Activated CD8-positive, alpha-beta memory T cell treated with anti-CD3 and anti-CD28 coated beads, Interleukin-2, amount 10 ng/mL, durations not matched to agents 7 days and 5 days (primary cell): ENCODE measurements at regions not wholly inside any gene's neighbourhood (a gene's known extent, or its start where the extent isn't known, plus 50 kb on each side); places are given as distances from the start of the nearest gene placed in this dataset.

Experiments used
- ATAC-seq: fragments of 150-1000 bp; cut with Tn5 transposase; one replicate; pipeline ENCODE4 v1.10.0; 2021; ENCODE audit warnings: moderate library complexity
- CTCF ChIA-PET: fragments of 350-600 bp; sonication (Branson Sonifier 250); formaldehyde crosslinking; loops from one replicate; lab custom pipeline; 2021; ENCODE audit warnings: antibody characterized with exemption; lab: Charles Lee
- DNase-seq: peaks from one replicate; pipeline ENCODE4 v3.0.0-alpha.2; 2020
- H3K27ac Mint-ChIP-seq: one replicate; pipeline ENCODE4 v1.8.0; 2021; ENCODE audit warnings: mild to moderate bottlenecking, mixed read lengths
- H3K27me3 Mint-ChIP-seq: one replicate; pipeline ENCODE4 v1.8.0; 2021; ENCODE audit warnings: mixed read lengths
- H3K36me3 Mint-ChIP-seq: one replicate; pipeline ENCODE4 v1.8.0; 2021; ENCODE audit warnings: mild to moderate bottlenecking, mixed read lengths
- H3K4me1 Mint-ChIP-seq: one replicate; pipeline ENCODE4 v1.8.0; 2021; ENCODE audit warnings: mixed read lengths
- H3K4me3 Mint-ChIP-seq: one replicate; pipeline ENCODE4 v1.8.0; 2021; ENCODE audit warnings: mild to moderate bottlenecking, moderate library complexity, mixed read lengths
- H3K9me3 Mint-ChIP-seq: one replicate; pipeline ENCODE4 v1.8.0; 2022; ENCODE audit warnings: low read depth, mixed read lengths

- no peaks in the 10 kb centered on the region for H3K9me3 Mint-ChIP-seq
- DNase-seq (no peak), ATAC-seq (no peak)
- peaks cover 7% of the 10 kb centered on the region for H3K4me1 Mint-ChIP-seq
- CTCF ChIA-PET = no interaction called here
- H3K27me3 Mint-ChIP-seq = no peaks in the 10 kb centered on the region
- H3K4me3 Mint-ChIP-seq = no peak overlapping the region
- H3K27ac Mint-ChIP-seq = no peak overlapping the region
- H3K36me3 Mint-ChIP-seq = no peaks in the 10 kb centered on the region
These were observed 331.4 kb downstream of the CCSER2 start for GRCh38 chr10:84659497-84660439.

GRCh38 chr10:84660450-84661159, 332.2 kb downstream of the CCSER2 start:
- ATAC-seq (no peak), DNase-seq (no peak)
- Mint-ChIP-seq H3K27me3 (no peaks in the 10 kb centered on the region), H3K4me1 (peaks cover 7% of the 10 kb centered on the region), H3K36me3 (no peaks in the 10 kb centered on the region), H3K4me3 (no peak overlapping the region), H3K9me3 (no peaks in the 10 kb centered on the region), H3K27ac (no peak overlapping the region)
- CTCF ChIA-PET = no interaction called here

- Mint-ChIP-seq H3K27ac (no peak overlapping the region), H3K9me3 (no peaks in the 10 kb centered on the region), H3K27me3 (no peaks in the 10 kb centered on the region), H3K36me3 (no peaks in the 10 kb centered on the region), H3K4me1 (peaks cover 7% of the 10 kb centered on the region), H3K4me3 (no peak overlapping the region)
- CTCF ChIA-PET = interaction anchor here (1.0 kb wide), 1 partner anchor 9 kb away, joined by 3 read pairs; no protein-coding TSS in a partner anchor
- ATAC-seq (no peak), DNase-seq (no peak)
These were observed 336.8 kb downstream of the CCSER2 start for GRCh38 chr10:84665211-84665610.

- ATAC-seq = no peak
- CTCF ChIA-PET = interaction anchor here (0.8 to 1.0 kb wide), 3 partner anchors 10 to 126 kb away, joined by 3 read pairs; no protein-coding TSS in a partner anchor
These were observed 337.6 kb downstream of the CCSER2 start for GRCh38 chr10:84665883-84666463.

GRCh38 chr10:84668186-84668763, 339.9 kb downstream of the CCSER2 start:
- DNase-seq = no peak
- no peak for ATAC-seq
- Mint-ChIP-seq H3K36me3 (no peaks in the 10 kb centered on the region), H3K9me3 (no peaks in the 10 kb centered on the region), H3K4me3 (no peak overlapping the region), H3K27ac (no peak overlapping the region), H3K4me1 (no peaks in the 10 kb centered on the region), H3K27me3 (no peaks in the 10 kb centered on the region)
- CTCF ChIA-PET = interaction anchor here (0.6 kb wide), 1 partner anchor 87 kb away, joined by 3 read pairs; no protein-coding TSS in a partner anchor

More at GRCh38 chr10:84665883-84666463, 337.6 kb downstream of the CCSER2 start:
- Mint-ChIP-seq H3K4me3 (no peak overlapping the region), H3K36me3 (no peaks in the 10 kb centered on the region), H3K27ac (no peak overlapping the region), H3K4me1 (peaks cover under 1% of the 10 kb centered on the region), H3K27me3 (no peaks in the 10 kb centered on the region), H3K9me3 (no peaks in the 10 kb centered on the region)
- no peak for DNase-seq

- Mint-ChIP-seq H3K27ac (no peak overlapping the region), H3K9me3 (no peaks in the 10 kb centered on the region), H3K4me3 (no peak overlapping the region), H3K36me3 (no peaks in the 10 kb centered on the region), H3K4me1 (no peaks in the 10 kb centered on the region), H3K27me3 (peaks cover 5% of the 10 kb centered on the region)
- DNase-seq = no peak
- CTCF ChIA-PET = no interaction called here
- no peak for ATAC-seq
These were observed 346.7 kb downstream of the CCSER2 start for GRCh38 chr10:84675060-84675459.

GRCh38 chr10:84676536-84676935, 348.1 kb downstream of the CCSER2 start:
- Mint-ChIP-seq H3K27me3 (peaks cover 9% of the 10 kb centered on the region), H3K27ac (no peak overlapping the region), H3K9me3 (no peaks in the 10 kb centered on the region), H3K4me1 (no peaks in the 10 kb centered on the region), H3K4me3 (no peak overlapping the region), H3K36me3 (no peaks in the 10 kb centered on the region)
- ATAC-seq (no peak), DNase-seq (no peak)
- CTCF ChIA-PET = no interaction called here

- H3K4me3 Mint-ChIP-seq = no peak overlapping the region
- H3K27ac Mint-ChIP-seq = no peak overlapping the region
- DNase-seq (no peak), ATAC-seq (no peak)
- no peaks in the 10 kb centered on the region for H3K36me3 Mint-ChIP-seq
- H3K4me1 Mint-ChIP-seq = no peaks in the 10 kb centered on the region
- CTCF ChIA-PET = no interaction called here
- H3K27me3 Mint-ChIP-seq = peaks cover 6% of the 10 kb centered on the region
- no peaks in the 10 kb centered on the region for H3K9me3 Mint-ChIP-seq
These were observed 353.4 kb downstream of the CCSER2 start for GRCh38 chr10:84681781-84682180.

- H3K27me3 Mint-ChIP-seq = peaks cover 3% of the 10 kb centered on the region
- no peak overlapping the region for H3K4me3 Mint-ChIP-seq
- no peaks in the 10 kb centered on the region for H3K36me3 Mint-ChIP-seq
- no peaks in the 10 kb centered on the region for H3K4me1 Mint-ChIP-seq
- no peaks in the 10 kb centered on the region for H3K9me3 Mint-ChIP-seq
- H3K27ac Mint-ChIP-seq = no peak overlapping the region
- ATAC-seq = no peak
- no peak for DNase-seq
- CTCF ChIA-PET = no interaction called here
These were observed 355.2 kb downstream of the CCSER2 start for GRCh38 chr10:84683550-84683949.

GRCh38 chr10:84683980-84684740, 355.8 kb downstream of the CCSER2 start:
- CTCF ChIA-PET = no interaction called here
- no peaks in the 10 kb centered on the region for H3K9me3 Mint-ChIP-seq
- no peaks in the 10 kb centered on the region for H3K36me3 Mint-ChIP-seq
- no peaks in the 10 kb centered on the region for H3K4me1 Mint-ChIP-seq
- H3K4me3 Mint-ChIP-seq = no peak overlapping the region
- H3K27ac Mint-ChIP-seq = no peak overlapping the region
- ATAC-seq (no peak), DNase-seq (no peak)
- peaks cover 3% of the 10 kb centered on the region for H3K27me3 Mint-ChIP-seq

GRCh38 chr10:84685047-84685660, 356.8 kb downstream of the CCSER2 start:
- H3K4me3 Mint-ChIP-seq = no peak overlapping the region
- no peaks in the 10 kb centered on the region for H3K36me3 Mint-ChIP-seq
- CTCF ChIA-PET = no interaction called here
- no peak overlapping the region for H3K27ac Mint-ChIP-seq
- ATAC-seq (no peak), DNase-seq (no peak)
- peaks cover 3% of the 10 kb centered on the region for H3K27me3 Mint-ChIP-seq
- no peaks in the 10 kb centered on the region for H3K4me1 Mint-ChIP-seq
- no peaks in the 10 kb centered on the region for H3K9me3 Mint-ChIP-seq

GRCh38 chr10:84693006-84693405, 364.6 kb downstream of the CCSER2 start:
- no peaks in the 10 kb centered on the region for H3K9me3 Mint-ChIP-seq
- no peak overlapping the region for H3K27ac Mint-ChIP-seq
- no peaks in the 10 kb centered on the region for H3K36me3 Mint-ChIP-seq
- H3K4me1 Mint-ChIP-seq = no peaks in the 10 kb centered on the region
- H3K27me3 Mint-ChIP-seq = no peaks in the 10 kb centered on the region
- no peak for ATAC-seq
- CTCF ChIA-PET = no interaction called here
- no peak for DNase-seq
- H3K4me3 Mint-ChIP-seq = no peak overlapping the region
